Astrocyte of the spinal cord (primary cell): ENCODE measurements at regions not wholly inside any gene's neighbourhood (a gene's known extent, or its start where the extent isn't known, plus 50 kb on each side); places are given as distances from the start of the nearest gene placed in this dataset.

Experiments used
- DNase-seq: peaks from one replicate; pipeline ENCODE4 v3.0.0; 2011; ENCODE audit warnings: low read depth, low spot score
- H3K4me3 ChIP-seq: 2 replicates; pipeline ENCODE4 v1.5.1; 2011; ENCODE audit warnings: low read depth, mild to moderate bottlenecking, low read length, moderate library complexity
- CTCF ChIP-seq: IDR thresholded peaks from 2 replicates; pipeline ENCODE4 v1.5.1; 2012; ENCODE audit warnings: low read depth, mild to moderate bottlenecking, low read length, inconsistent platforms
- in situ Hi-C: cut with HindIII; loops from 2 replicates; pipeline ENCODE4 v1.10.0; 2017; ENCODE audit warnings: low sequenced_read_pairs

- H3K4me3 ChIP-seq = no peak overlapping the region
- DNase-seq = no peak
- in situ Hi-C loops = no loop called here
- no peak for TF ChIP-seq CTCF
Measured at GRCh38 chr4:160247091-160247656, 1144.3 kb downstream of the RAPGEF2 start.

GRCh38 chr4:160251522-160252170 lies 1148.8 kb downstream of the RAPGEF2 start:
- no peak for TF ChIP-seq CTCF
- in situ Hi-C loops = no loop called here
- no peak for DNase-seq
- no peak overlapping the region for H3K4me3 ChIP-seq

GRCh38 chr4:160257318-160257717 lies 1154.4 kb downstream of the RAPGEF2 start:
- no peak overlapping the region for H3K4me3 ChIP-seq
- no peak for TF ChIP-seq CTCF
- no peak for DNase-seq
- in situ Hi-C loops = no loop called here

- no peak overlapping the region for H3K4me3 ChIP-seq
- in situ Hi-C loops = no loop called here
- TF ChIP-seq CTCF = no peak
- no peak for DNase-seq
Measured at GRCh38 chr4:160265014-160265413, 1162.1 kb downstream of the RAPGEF2 start.

- DNase-seq = peak; percentile 25
- no peak for TF ChIP-seq CTCF
- in situ Hi-C loops = no loop called here
- H3K4me3 ChIP-seq = no peak overlapping the region
Measured at GRCh38 chr4:160265836-160266235, 1163.0 kb downstream of the RAPGEF2 start.

GRCh38 chr4:160276785-160277325 lies 1174.0 kb downstream of the RAPGEF2 start:
- in situ Hi-C loops = no loop called here
- H3K4me3 ChIP-seq = no peak overlapping the region
- TF ChIP-seq CTCF = no peak
- no peak for DNase-seq
